ENCODE measurements at regions not wholly inside any gene's neighbourhood (a gene's known extent, or its start where the extent isn't known, plus 50 kb on each side); places are given as distances from the start of the nearest gene placed in this dataset.

DNA sequence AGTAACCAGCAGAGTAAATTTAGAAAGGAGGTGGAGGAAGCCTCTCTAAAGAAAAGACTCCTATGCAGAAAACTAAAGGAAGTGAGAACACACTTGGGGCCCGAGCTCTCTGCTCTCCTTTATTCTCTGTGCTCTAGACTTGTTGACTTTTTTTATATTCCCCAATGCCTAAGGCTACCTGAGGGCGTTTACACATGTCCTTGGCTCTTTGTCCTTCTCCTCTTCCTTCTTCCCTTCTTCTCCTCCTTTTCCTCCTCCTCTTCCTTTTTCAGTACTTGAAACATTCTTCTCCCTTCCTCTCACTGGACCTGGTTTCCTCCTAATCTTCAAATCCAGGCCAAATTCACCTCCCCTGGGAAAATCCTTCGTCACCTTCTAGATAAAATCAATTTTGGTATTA, 256.4 kb upstream of the TRPC7 start:
- TF ChIP-seq CHD1 (IDR thresholded peaks at IDR 0.05; ENCODE audit: low read depth, low read length) (no peak), RAD21 (IDR thresholded peaks at IDR 0.05; ENCODE audit: low read length) (no peak), MXI1 (IDR thresholded peaks at IDR 0.05; ENCODE audit: borderline replicate concordance, low read depth, low read length) (no peak), POLR2A (IDR thresholded peaks at IDR 0.05; ENCODE audit: low read depth, low read length) (no peak), SMC3 (IDR thresholded peaks at IDR 0.05; ENCODE audit: low read depth, low read length) (no peak), CEBPB (IDR thresholded peaks at IDR 0.05; ENCODE audit: low read depth, low read length) (no peak), NFE2L2 (IDR thresholded peaks at IDR 0.05; ENCODE audit: low read depth, low read length) (no peak), RCOR1 (IDR thresholded peaks at IDR 0.05; ENCODE audit: insufficient replicate concordance, low read length) (no peak), RFX5 (IDR thresholded peaks at IDR 0.05; ENCODE audit: low read depth, low read length) (no peak), BHLHE40 (IDR thresholded peaks at IDR 0.05; ENCODE audit: low read depth, low read length) (no peak), MAFK (IDR thresholded peaks at IDR 0.05; ENCODE audit: low read depth, low read length) (no peak)
- TF ChIP-seq, protein P1, sequence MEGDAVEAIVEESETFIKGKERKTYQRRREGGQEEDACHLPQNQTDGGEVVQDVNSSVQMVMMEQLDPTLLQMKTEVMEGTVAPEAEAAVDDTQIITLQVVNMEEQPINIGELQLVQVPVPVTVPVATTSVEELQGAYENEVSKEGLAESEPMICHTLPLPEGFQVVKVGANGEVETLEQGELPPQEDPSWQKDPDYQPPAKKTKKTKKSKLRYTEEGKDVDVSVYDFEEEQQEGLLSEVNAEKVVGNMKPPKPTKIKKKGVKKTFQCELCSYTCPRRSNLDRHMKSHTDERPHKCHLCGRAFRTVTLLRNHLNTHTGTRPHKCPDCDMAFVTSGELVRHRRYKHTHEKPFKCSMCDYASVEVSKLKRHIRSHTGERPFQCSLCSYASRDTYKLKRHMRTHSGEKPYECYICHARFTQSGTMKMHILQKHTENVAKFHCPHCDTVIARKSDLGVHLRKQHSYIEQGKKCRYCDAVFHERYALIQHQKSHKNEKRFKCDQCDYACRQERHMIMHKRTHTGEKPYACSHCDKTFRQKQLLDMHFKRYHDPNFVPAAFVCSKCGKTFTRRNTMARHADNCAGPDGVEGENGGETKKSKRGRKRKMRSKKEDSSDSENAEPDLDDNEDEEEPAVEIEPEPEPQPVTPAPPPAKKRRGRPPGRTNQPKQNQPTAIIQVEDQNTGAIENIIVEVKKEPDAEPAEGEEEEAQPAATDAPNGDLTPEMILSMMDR (conservative IDR thresholded peaks at IDR 0.05; ENCODE audit: low read depth, low read length) = no peak
- TF ChIP-seq, protein P2, sequence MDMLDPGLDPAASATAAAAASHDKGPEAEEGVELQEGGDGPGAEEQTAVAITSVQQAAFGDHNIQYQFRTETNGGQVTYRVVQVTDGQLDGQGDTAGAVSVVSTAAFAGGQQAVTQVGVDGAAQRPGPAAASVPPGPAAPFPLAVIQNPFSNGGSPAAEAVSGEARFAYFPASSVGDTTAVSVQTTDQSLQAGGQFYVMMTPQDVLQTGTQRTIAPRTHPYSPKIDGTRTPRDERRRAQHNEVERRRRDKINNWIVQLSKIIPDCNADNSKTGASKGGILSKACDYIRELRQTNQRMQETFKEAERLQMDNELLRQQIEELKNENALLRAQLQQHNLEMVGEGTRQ (IDR thresholded peaks at IDR 0.05; ENCODE audit: low read depth, low read length) = no peak
- TF ChIP-seq, protein P3, sequence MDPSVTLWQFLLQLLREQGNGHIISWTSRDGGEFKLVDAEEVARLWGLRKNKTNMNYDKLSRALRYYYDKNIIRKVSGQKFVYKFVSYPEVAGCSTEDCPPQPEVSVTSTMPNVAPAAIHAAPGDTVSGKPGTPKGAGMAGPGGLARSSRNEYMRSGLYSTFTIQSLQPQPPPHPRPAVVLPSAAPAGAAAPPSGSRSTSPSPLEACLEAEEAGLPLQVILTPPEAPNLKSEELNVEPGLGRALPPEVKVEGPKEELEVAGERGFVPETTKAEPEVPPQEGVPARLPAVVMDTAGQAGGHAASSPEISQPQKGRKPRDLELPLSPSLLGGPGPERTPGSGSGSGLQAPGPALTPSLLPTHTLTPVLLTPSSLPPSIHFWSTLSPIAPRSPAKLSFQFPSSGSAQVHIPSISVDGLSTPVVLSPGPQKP (IDR thresholded peaks at IDR 0.05; ENCODE audit: borderline replicate concordance, low read depth, low read length) = no peak

All from IMR-90 (cell line).